Natural killer cell (primary cell): ENCODE measurements at regions not wholly inside any gene's neighbourhood (a gene's known extent, or its start where the extent isn't known, plus 50 kb on each side); places are given as distances from the start of the nearest gene placed in this dataset.

Experiments used
- ATAC-seq, 3 donors: fragments of 150-1000 bp in 2 of 3; fragments of 200-7000 bp in 1 of 3; cut with Tn5 transposase; 1 replicate in 1 of 3; 2 replicates in 2 of 3; pipeline ENCODE4 v1.10.0; 2021; ENCODE audit warnings: mild to moderate bottlenecking in 2 of 3, moderate library complexity in 2 of 3
- DNase-seq, 2 donors: peaks; one replicate each; pipeline versions ENCODE4 v3.0.0 to v3.0.0-alpha.2; 2013 to 2021; ENCODE audit warnings: mixed read lengths in 1 of 2
- H3K27ac ChIP-seq: one replicate; pipeline ENCODE4 v1.5.1; 2013; ENCODE audit warnings: mild to moderate bottlenecking, low read length
- H3K27me3 ChIP-seq: one replicate; pipeline ENCODE4 v1.6.1; 2013; ENCODE audit warnings: low read length; ENCODE audit not compliant: control insufficient read depth, insufficient read depth
- H3K36me3 ChIP-seq: one replicate; pipeline ENCODE4 v1.6.1; 2013; ENCODE audit warnings: low read length; ENCODE audit not compliant: control insufficient read depth, insufficient read depth
- H3K4me1 ChIP-seq: one replicate; pipeline ENCODE4 v1.6.1; 2013; ENCODE audit warnings: low read length; ENCODE audit not compliant: control insufficient read depth, insufficient read depth
- H3K4me3 ChIP-seq: one replicate; pipeline ENCODE4 v1.5.1; 2013; ENCODE audit warnings: low read length
- H3K9me3 ChIP-seq: one replicate; pipeline ENCODE4 v1.6.1; 2013; ENCODE audit warnings: low read length; ENCODE audit not compliant: control insufficient read depth, insufficient read depth
- H3K27ac Mint-ChIP-seq, 2 donors: one replicate each; pipeline ENCODE4 v1.8.0; 2022; ENCODE audit warnings: mild to moderate bottlenecking in 2 of 2, mixed read lengths in 2 of 2, moderate library complexity in 1 of 2
- H3K27me3 Mint-ChIP-seq, 2 donors: one replicate each; pipeline ENCODE4 v1.8.0; 2022; ENCODE audit warnings: low read depth in 2 of 2, mixed read lengths in 2 of 2
- H3K36me3 Mint-ChIP-seq: one replicate; pipeline ENCODE4 v1.8.0; 2022; ENCODE audit warnings: mixed read lengths
- H3K4me1 Mint-ChIP-seq, 2 donors: one replicate each; pipeline ENCODE4 v1.8.0; 2022; ENCODE audit warnings: mixed read lengths in 2 of 2
- H3K4me3 Mint-ChIP-seq: one replicate; pipeline ENCODE4 v1.8.0; 2022; ENCODE audit warnings: mild to moderate bottlenecking, moderate library complexity, mixed read lengths
- H3K9me3 Mint-ChIP-seq, 2 donors: one replicate each; pipeline ENCODE4 v1.8.0; 2022; ENCODE audit warnings: mixed read lengths in 2 of 2
- WGBS: methylation state at CpG from one replicate; pipeline ENCODE4 v1.1.7; 2013; ENCODE audit warnings: missing lambda C conversion rate; ENCODE audit not compliant: insufficient coverage; 5-methylcytosine and 5-hydroxymethylcytosine counted together
- intact Hi-C: fragments of 100-400 bp; cut with micrococcal nuclease; formaldehyde crosslinking; loops from one replicate; pipeline ENCODE4 v1.14.2; 2022
- TF ChIP-seq, protein P1 (sequence below): fragments of 200-600 bp; IDR thresholded peaks from one replicate; pipeline ENCODE4 v1.8.0; 2022; ENCODE audit warnings: antibody characterized with exemption

DNA sequence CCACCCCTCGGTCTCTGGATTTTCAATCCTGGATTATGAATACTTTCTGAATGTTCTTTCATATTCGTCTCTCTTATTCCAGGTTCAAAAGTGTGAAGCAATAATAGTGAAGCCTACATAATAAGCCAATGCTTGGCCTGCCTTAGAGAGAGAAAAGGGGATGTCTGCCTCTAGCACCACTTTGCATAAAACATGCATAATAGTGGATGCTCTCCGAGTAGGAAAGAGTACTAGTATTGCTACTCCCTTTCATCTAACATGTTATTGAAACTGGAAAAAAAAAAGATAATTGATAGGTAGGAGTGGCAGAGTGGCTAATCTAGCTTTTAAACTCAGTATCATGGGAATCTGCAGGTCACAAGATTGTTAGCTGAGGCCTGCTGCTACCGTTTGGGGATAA lies 158.1 kb downstream of the SPATA31D1 start:
- TF ChIP-seq, protein P1, sequence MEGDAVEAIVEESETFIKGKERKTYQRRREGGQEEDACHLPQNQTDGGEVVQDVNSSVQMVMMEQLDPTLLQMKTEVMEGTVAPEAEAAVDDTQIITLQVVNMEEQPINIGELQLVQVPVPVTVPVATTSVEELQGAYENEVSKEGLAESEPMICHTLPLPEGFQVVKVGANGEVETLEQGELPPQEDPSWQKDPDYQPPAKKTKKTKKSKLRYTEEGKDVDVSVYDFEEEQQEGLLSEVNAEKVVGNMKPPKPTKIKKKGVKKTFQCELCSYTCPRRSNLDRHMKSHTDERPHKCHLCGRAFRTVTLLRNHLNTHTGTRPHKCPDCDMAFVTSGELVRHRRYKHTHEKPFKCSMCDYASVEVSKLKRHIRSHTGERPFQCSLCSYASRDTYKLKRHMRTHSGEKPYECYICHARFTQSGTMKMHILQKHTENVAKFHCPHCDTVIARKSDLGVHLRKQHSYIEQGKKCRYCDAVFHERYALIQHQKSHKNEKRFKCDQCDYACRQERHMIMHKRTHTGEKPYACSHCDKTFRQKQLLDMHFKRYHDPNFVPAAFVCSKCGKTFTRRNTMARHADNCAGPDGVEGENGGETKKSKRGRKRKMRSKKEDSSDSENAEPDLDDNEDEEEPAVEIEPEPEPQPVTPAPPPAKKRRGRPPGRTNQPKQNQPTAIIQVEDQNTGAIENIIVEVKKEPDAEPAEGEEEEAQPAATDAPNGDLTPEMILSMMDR = no peak
- DNase-seq (no peak), ATAC-seq (no peak)
- no peaks in the 10 kb centered on the region for H3K36me3 ChIP-seq
- H3K27ac ChIP-seq = no peak overlapping the region
- no peaks in the 10 kb centered on the region for H3K36me3 Mint-ChIP-seq
- intact Hi-C loops = no loop called here
- no peaks in the 10 kb centered on the region for H3K4me1 ChIP-seq
- H3K4me3 ChIP-seq = no peak overlapping the region
- no peaks in the 10 kb centered on the region for H3K27me3 Mint-ChIP-seq
- no peak overlapping the region for H3K27ac Mint-ChIP-seq
- 90% methylated on average over 3 of the region's 4 CpGs for WGBS
- no peaks in the 10 kb centered on the region for H3K9me3 Mint-ChIP-seq
- H3K9me3 ChIP-seq = no peaks in the 10 kb centered on the region
- H3K27me3 ChIP-seq = no peaks in the 10 kb centered on the region
- H3K4me3 Mint-ChIP-seq = no peak overlapping the region
- no peaks in the 10 kb centered on the region for H3K4me1 Mint-ChIP-seq

- Mint-ChIP-seq H3K36me3 (no peaks in the 10 kb centered on the region), H3K4me3 (no peak overlapping the region), H3K27me3 (no peaks in the 10 kb centered on the region), H3K27ac (no peak overlapping the region), H3K4me1 (no peaks in the 10 kb centered on the region), H3K9me3 (no peaks in the 10 kb centered on the region)
- DNase-seq (no peak), ATAC-seq (no peak)
- 73% methylated on average over 2 of the region's 2 CpGs for WGBS
- TF ChIP-seq, protein P1 = no peak
- Histone ChIP-seq H3K27ac (no peak overlapping the region), H3K9me3 (no peaks in the 10 kb centered on the region), H3K4me3 (no peak overlapping the region), H3K27me3 (no peaks in the 10 kb centered on the region), H3K36me3 (no peaks in the 10 kb centered on the region), H3K4me1 (no peaks in the 10 kb centered on the region)
- intact Hi-C loops = no loop called here
Measured at GRCh38 chr9:82147798-82148425, 159.3 kb downstream of the SPATA31D1 start.

DNA sequence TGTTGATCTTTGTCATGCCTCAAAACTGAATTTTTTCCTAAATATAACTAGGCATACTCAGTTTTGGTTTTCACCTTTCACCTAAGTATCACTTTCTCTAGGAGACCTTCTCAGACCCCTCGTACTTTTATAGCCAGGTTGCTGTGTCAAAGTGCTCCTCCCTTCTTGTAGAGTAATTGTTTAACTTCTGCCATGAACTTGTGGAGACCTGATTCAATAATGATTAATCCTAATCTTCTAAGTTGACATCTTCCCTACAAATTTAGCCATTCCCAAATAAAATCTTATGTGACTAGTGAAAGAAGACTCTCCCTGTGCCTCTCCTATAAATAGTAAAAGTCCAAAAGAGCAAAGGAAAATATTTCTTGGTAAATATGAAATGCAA lies 159.8 kb downstream of the SPATA31D1 start:
- TF ChIP-seq, protein P1 = no peak
- WGBS = no CpG with 5 or more reads among the region's 1 CpG
- no peak overlapping the region for H3K4me3 ChIP-seq
- no peaks in the 10 kb centered on the region for H3K9me3 ChIP-seq
- H3K4me1 ChIP-seq = no peaks in the 10 kb centered on the region
- no peak overlapping the region for H3K27ac ChIP-seq
- intact Hi-C loops = no loop called here
- H3K4me1 Mint-ChIP-seq = no peaks in the 10 kb centered on the region
- no peaks in the 10 kb centered on the region for H3K27me3 Mint-ChIP-seq
- H3K27ac Mint-ChIP-seq = no peak overlapping the region
- no peaks in the 10 kb centered on the region for H3K36me3 ChIP-seq
- H3K27me3 ChIP-seq = no peaks in the 10 kb centered on the region
- H3K36me3 Mint-ChIP-seq = no peaks in the 10 kb centered on the region
- no peak for ATAC-seq
- no peak overlapping the region for H3K4me3 Mint-ChIP-seq
- DNase-seq = no peak
- no peaks in the 10 kb centered on the region for H3K9me3 Mint-ChIP-seq

DNA sequence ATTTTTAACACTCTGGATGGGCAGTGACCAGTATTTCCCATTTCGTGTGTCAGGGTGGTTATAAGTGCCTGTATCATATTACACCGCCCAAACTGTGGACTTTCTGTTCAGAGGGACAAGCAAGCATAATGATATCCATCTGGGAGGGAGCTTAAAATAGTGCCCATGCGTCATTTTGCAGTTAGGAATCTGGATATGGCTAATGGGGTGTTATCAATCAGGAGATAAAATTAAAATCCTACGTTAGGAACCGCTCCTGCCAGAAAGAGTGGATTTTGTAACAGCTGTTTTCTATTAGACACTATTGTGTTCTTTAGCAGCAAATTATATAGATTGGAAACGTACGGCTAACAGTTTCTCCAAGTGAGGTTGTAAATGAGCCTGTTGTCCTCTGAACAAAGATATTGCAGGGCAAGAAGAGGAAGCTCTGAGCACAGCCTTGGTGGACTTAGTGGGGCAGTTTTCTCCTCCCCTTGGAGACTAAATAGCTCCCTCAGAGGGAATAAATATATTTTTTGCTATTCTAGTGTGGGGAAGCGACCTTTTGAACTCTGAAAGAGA lies 160.4 kb downstream of the SPATA31D1 start:
- Mint-ChIP-seq H3K9me3 (no peaks in the 10 kb centered on the region), H3K4me1 (no peaks in the 10 kb centered on the region), H3K27ac (no peak overlapping the region), H3K36me3 (no peaks in the 10 kb centered on the region), H3K27me3 (no peaks in the 10 kb centered on the region), H3K4me3 (no peak overlapping the region)
- no peak overlapping the region for H3K4me3 ChIP-seq
- no peaks in the 10 kb centered on the region for H3K27me3 ChIP-seq
- no peaks in the 10 kb centered on the region for H3K36me3 ChIP-seq
- no peak overlapping the region for H3K27ac ChIP-seq
- intact Hi-C loops = no loop called here
- ATAC-seq = no peak
- TF ChIP-seq, protein P1 = no peak
- no peaks in the 10 kb centered on the region for H3K4me1 ChIP-seq
- 85% methylated on average over 8 of the region's 8 CpGs for WGBS
- DNase-seq = no peak
- no peaks in the 10 kb centered on the region for H3K9me3 ChIP-seq
